H54 (cell line): ENCODE measurements at regions not wholly inside any gene's neighbourhood (a gene's known extent, or its start where the extent isn't known, plus 50 kb on each side); places are given as distances from the start of the nearest gene placed in this dataset.

Experiments used
- DNase-seq: peaks from one replicate; pipeline ENCODE4 v3.0.0; 2011; ENCODE audit warnings: low spot score, mixed read lengths; ENCODE audit not compliant: insufficient read length
- FAIRE-seq: peaks from 3 replicates; lab custom pipeline; 2011; peaks lifted over from hg19 to GRCh38; lab: Jason Lieb, UNC
- POLR2A ChIP-seq: IDR thresholded peaks from 2 replicates; pipeline ENCODE4 v1.6.1; 2011; ENCODE audit warnings: low read depth, mild to moderate bottlenecking, low read length

DNA sequence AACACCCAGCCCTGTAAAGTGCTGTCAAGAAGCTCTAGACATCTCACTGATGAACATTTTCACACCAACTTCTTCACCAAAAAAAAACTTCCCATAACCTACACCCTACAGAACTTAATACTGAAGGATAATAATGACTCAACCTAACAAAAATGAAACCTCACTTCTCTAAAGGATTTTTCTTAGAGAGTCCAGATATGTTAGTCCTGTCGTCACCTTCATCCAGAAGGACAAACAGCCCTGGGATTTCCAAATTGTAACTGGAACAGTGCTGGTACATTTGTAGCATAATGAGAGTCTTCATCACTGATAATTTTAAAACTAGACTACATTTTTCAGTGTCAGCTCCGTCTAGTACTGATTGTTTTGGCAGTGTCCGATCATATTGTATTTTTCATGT, 528.6 kb upstream of the CELF2 start:
- no peak for DNase-seq
- no peak for TF ChIP-seq POLR2A
- FAIRE-seq = no peak

DNA sequence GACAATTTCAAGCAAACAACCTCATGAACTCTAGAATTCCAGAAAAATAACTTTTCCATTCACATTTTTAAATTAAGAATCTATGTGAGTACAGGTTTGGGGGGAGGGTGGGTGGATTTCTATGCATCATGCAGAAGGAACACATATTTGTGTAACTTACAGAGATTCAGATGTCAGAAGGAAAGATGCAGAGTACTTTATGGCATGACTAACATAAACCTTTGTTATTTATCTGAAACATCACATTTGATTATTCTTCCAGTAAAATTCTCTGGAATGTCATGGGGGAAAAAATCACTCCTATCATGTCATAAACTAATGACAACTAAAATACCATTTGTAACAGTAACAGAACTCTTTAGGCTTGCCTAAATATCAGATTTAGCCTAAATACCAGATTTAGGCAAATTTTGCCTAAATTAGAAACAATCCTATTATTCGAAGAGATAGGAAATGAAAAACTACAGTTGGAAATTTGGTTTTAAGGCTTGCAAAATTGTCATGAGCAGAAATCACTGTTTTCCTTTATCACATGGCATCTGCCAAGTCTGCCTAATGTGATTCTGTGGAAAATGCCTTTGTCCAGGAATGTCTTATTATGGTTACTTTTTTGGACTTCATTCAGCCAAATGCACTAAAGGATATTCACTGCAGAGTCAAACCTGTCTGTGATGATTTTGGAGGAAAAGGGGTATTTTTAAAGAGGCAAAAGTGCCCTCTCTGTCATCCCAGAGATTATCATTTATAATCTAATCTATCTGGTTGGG, 527.7 kb upstream of the CELF2 start:
- TF ChIP-seq POLR2A = no peak
- FAIRE-seq (no peak), DNase-seq (no peak)

- FAIRE-seq = no peak
- no peak for DNase-seq
- TF ChIP-seq POLR2A = no peak
Observed at GRCh38 chr10:10490581-10490980, 527.1 kb upstream of the CELF2 start.

- DNase-seq = no peak
- FAIRE-seq = no peak
- no peak for TF ChIP-seq POLR2A
Observed at GRCh38 chr10:10492420-10492819, 525.3 kb upstream of the CELF2 start.

GRCh38 chr10:10493833-10494232, 523.8 kb upstream of the CELF2 start:
- no peak for FAIRE-seq
- no peak for TF ChIP-seq POLR2A
- no peak for DNase-seq

GRCh38 chr10:10497245-10497644, 520.4 kb upstream of the CELF2 start:
- FAIRE-seq (no peak), DNase-seq (no peak)
- TF ChIP-seq POLR2A = no peak

GRCh38 chr10:10498781-10499180, 518.9 kb upstream of the CELF2 start:
- FAIRE-seq (no peak), DNase-seq (no peak)
- no peak for TF ChIP-seq POLR2A

DNA sequence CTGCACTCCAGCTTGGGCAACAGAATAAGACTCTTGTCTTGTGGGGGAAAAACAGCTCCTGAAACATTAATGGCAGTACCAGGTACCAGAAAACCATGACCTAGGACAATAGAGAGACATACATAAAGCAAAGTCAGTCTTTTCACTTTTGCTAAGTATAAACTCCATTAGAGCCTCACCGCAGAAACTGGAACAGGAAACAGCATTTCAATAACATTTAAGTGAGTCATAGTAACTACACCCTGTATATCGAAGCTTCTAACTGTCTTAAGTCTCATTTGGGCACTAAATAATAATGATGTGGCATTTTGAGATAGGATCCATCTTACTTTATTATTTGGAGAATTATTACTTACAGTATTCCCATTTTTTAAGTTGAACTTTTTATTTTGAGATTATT, 517.8 kb upstream of the CELF2 start:
- DNase-seq (no peak), FAIRE-seq (no peak)
- no peak for TF ChIP-seq POLR2A

- DNase-seq (no peak), FAIRE-seq (no peak)
- no peak for TF ChIP-seq POLR2A
Observed at GRCh38 chr10:10500937-10501336, 516.7 kb upstream of the CELF2 start.

DNA sequence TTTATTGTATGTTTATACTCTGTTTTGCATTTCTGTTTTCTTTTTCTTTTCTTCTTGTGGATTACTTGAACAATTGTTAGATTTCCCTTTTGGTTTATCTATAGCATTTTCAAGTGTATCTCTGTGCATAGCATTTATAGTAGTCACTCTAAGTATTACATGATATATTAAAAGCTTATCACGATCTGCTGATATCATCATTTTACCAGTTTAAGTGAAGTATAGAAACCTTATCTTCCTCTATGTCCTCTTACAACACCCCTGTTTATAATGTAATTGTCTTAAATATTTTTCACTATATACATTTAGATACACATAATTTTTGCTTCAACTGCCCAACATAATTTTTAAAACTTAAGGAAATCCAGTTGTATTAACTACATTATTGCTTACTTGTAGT, 513.9 kb upstream of the CELF2 start:
- DNase-seq (no peak), FAIRE-seq (no peak)

DNA sequence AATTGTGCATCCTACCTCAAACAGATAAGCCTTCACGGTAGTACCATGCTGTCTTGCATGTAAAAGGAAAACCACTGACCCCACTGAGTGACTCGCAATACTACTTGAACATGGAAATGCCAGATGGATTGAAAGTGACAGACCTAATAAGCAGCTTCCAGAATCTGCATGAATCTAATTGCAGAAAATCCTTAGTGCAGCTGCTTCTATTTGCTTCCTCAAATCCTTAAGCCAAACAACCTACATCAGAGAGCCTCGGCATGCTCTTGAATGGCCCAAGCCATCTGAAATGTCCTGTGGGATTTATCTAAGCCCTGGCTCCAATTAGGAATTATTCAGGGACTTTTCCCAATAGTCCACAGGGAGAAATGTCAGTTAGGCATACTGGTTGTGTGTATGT, 509.5 kb upstream of the CELF2 start:
- DNase-seq (no peak), FAIRE-seq (no peak)
- no peak for TF ChIP-seq POLR2A

More for the DNA sequence above, 513.9 kb upstream of the CELF2 start:
- no peak for TF ChIP-seq POLR2A

GRCh38 chr10:10510179-10510578, 507.5 kb upstream of the CELF2 start:
- no peak for TF ChIP-seq POLR2A
- no peak for DNase-seq
- no peak for FAIRE-seq

DNA sequence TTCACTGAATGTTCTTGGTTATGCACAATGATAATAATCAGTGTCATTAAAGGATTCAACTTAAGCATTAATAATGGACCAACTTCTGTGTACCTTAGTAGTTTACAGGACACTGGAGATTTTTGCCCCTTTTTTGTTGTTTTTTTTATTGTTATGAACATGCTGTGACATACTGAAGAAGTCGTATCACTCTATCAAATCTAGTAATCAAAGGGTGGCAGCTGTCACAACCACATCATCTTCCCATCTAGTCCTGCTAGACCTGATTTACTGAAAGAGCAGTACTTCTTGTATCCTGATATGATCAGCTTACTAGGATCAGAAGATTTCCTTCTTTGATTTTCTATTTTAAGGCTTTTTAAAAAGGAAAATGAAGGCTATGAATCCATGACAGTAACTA, 504.6 kb upstream of the CELF2 start:
- TF ChIP-seq POLR2A = no peak
- FAIRE-seq (no peak), DNase-seq (no peak)

- DNase-seq (no peak), FAIRE-seq (no peak)
- TF ChIP-seq POLR2A = no peak
Observed at GRCh38 chr10:10513898-10514297, 503.8 kb upstream of the CELF2 start.

GRCh38 chr10:10514797-10515196, 502.9 kb upstream of the CELF2 start:
- TF ChIP-seq POLR2A = no peak
- no peak for FAIRE-seq
- DNase-seq = no peak
